Limb (tissue), 2 donors: ENCODE measurements at regions not wholly inside any gene's neighbourhood (a gene's known extent, or its start where the extent isn't known, plus 50 kb on each side); places are given as distances from the start of the nearest gene placed in this dataset.
"Not testable (repeated sequence)": the region's sequence is repeated elsewhere in the genome, so short reads cannot be mapped to it uniquely, and the experiment has no call there.

Experiments
- DNase-seq, 2 donors: peaks; one replicate each; pipeline ENCODE4 v3.0.0-alpha.2; 2016; ENCODE audit errors: extremely low spot score in 2 of 2

DNA sequence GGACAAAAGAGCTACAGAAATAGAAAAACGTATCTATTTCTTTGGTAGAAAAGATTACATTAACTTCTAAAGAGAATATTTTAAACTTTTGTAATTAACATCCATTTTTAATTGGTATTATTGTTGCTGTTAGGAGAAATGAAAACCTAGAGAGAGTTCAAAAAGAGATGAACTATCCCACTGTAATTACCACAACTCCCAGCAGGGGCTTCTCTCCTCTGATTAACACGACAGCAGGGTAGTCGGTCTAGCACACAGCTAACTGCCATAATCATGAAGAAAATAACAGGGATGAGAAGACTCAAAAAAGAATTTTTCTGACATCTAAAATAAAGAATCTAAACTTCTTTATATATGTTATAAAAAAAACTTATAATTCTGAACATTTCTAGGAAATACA lies 86.2 kb upstream of the CDH9 start:
- no peak for DNase-seq

DNA sequence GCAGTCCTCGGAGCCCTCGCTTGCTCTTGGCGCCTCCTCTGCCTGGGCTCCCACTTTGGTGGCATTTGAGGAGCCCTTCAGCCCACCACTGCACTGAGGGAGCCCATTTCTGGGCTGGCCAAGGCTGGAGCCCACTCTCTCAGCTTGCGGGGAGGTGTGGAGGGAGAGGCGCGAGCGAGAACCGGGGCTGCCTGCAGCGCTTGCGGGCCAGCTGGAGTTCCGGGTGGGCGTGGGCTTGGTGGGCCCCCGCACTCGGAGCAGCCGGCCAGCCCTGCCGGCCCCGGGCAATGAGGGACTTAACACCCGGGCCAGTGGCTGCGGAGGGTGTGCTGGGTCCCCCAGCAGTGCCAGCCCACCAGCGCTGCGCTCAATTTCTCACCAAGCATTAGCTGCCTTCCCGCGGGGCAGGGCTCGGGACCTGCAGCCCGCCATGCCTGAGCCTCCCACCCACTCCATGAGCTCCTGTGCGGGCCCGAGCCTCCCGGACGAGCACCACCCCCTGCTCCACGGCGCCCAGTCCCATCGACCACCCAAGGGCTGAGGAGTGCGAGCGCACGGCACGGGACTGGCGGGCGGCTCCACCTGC lies 81.4 kb upstream of the CDH9 start:
- not testable (repeated sequence) for DNase-seq

DNA sequence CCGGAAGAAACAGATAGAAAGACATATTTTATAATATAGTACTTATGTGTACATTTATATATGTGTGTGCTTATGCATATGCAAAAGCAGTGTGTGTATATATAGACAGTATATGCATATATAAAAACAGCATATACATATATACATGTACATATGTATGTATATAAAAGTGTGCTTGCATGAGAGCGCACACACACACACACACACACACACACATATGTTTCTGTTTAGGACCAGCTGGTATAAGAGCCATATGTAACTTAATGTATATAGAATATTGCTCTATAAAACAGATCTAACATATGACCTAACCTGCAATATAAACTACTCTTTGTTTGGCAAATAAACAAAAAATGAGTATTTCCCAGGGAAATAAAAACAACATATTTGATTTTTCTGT lies 65.1 kb upstream of the CDH9 start:
- no peak for DNase-seq

DNA sequence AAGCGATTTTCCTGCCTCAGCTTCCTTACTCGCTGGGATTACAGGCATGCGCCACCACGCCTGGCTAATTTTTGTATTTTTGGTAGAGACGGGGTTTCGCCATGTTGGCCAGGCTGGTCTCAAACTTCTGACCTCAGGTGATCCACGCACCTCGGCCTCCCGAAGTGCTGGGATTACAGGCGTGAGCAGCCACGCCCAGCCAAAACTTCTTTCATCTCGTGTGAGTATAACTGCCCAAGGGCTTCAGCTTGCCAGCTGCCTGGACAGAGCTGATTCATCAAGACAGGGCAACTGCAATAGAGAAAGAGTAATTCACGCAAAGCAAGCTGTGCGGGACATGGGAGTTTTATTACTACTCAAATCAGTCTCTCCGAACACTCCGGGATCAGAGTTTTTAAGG lies 57.4 kb upstream of the CDH9 start:
- not testable (repeated sequence) for DNase-seq

DNA sequence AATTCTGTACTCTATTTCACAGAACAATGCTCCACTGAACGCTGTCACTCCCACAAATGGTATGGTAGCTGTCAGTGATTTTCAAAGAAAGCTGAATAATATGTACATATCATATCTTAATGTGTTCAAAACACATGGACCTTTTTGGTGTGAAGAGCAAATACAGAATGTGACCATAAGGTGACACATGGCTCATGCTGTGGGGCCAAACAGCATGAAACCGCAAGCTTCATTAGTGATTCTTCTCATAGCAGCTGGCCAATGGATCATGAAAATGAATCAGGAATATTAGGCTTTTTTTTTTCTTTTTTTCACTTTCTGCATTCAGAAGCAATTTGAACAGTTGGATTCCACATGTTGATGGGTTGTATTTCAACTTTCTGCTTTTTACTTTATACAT lies 54.9 kb upstream of the CDH9 start:
- no peak for DNase-seq

DNA sequence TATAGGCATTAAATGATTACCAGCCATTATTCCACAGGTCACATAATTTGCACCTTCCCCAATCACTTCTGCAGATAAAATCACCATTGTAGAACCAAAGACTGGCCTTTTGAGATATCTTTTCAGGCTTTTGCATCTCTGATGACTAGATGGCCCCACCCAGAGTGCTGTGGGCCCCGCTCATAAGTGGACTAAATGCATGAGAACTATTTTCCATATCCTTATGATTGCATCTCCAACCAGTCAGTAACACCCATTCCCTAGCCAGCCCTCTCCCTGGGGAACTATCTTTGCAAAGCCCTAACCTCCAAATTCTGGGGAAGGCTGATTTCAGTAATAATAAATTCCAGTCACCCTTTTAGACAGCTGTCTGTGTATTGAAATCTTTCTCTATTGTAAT lies 53.5 kb upstream of the CDH9 start:
- no peak for DNase-seq

DNA sequence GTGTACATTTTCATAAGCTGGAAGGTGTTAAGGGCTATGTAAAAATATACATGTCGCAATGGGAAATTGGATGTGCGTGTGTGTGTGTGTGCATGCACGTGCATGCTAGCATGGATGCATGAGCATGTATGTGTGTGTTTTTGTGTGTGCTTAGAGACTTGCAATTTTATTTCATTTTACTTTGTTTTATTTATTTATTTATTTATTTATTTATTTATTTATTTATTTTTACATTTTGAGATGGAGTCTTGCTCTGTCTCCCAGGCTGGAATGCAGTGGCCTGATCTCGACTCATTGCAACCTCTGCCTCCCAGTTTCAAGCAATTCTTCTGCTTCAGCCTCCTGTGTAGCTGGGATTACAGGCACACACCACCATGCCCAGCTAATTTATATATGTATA lies 50.4 kb upstream of the CDH9 start:
- not testable (repeated sequence) for DNase-seq
